Left ventricle myocardium superior (tissue), 1 donor: ENCODE measurements at regions not wholly inside any gene's neighbourhood (a gene's known extent, or its start where the extent isn't known, plus 50 kb on each side); places are given as distances from the start of the nearest gene placed in this dataset.
"Not testable (repeated sequence)": the region's sequence is repeated elsewhere in the genome, so short reads cannot be mapped to it uniquely, and the experiment has no call there.

Experiments used
- ATAC-seq: fragments of 200-7000 bp; cut with Tn5 transposase; one replicate; pipeline ENCODE4 v1.9.1; 2020; ENCODE audit warnings: mild to moderate bottlenecking, moderate library complexity
- DNase-seq: peaks from one replicate; pipeline ENCODE4 v3.0.0-alpha.2; 2020
- intact Hi-C: fragments of 100-400 bp; cut with micrococcal nuclease; formaldehyde crosslinking; loops from one replicate; pipeline ENCODE4 v1.11.0; 2022
- donor health status: DM: no; HTN: yes; CAD: no; lungs with severe emphysema.

DNA sequence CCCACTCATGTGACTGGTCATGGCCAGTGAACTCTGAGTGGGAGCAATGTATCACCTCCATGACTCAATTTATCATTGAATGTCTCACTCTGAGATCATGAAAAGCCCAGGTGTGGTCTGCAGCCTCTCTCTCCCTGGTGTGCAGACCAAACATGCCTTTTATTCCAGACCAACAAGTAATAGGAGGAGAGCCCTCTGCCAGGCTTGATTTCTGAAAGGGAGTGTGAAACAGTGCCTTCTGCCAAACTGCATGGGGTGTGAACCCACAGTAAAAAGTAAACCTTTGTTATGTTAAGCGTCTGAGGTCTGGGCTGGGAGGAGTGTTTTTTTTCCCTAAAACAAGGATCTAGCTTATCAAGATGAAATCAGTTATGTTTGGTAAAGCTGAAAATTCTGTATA is 601.2 kb downstream of the ADCYAP1 start:
- no peak for DNase-seq
- intact Hi-C loops: no loop called here
- ATAC-seq: no peak

GRCh38 chr18:1510542-1511179 is 606.0 kb downstream of the ADCYAP1 start:
- no peak for ATAC-seq

GRCh38 chr18:1511619-1512311 is 607.1 kb downstream of the ADCYAP1 start:
- DNase-seq (no peak), ATAC-seq (no peak)
- intact Hi-C loops: no loop called here

More at GRCh38 chr18:1510542-1511179, 606.0 kb downstream of the ADCYAP1 start:
- no peak for DNase-seq
- intact Hi-C loops: no loop called here

DNA sequence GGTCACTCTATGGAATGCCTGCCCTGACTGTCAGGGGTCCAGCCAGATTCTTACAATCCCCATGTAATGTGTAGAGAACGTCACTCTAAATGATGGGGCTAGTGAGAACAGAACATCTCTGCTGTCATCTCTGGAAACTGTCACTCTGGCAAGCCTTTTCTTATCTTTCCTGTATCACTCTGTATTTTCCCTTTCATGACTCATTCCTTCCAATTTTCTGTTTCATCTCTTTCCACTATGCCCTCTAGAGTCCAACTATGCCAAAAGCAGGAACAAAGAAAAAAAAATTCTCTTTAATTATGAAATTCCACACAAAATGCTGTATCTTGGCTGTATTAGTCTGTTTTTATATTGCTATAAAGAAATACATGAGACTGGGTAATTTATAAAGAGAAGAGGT is 608.8 kb downstream of the ADCYAP1 start:
- ATAC-seq: no peak
- no peak for DNase-seq
- intact Hi-C loops: no loop called here

- DNase-seq, ATAC-seq, intact Hi-C loops: not testable (repeated sequence)
Observed at GRCh38 chr18:1521588-1522248, 617.0 kb downstream of the ADCYAP1 start.

GRCh38 chr18:1522249-1522615 is 617.6 kb downstream of the ADCYAP1 start:
- intact Hi-C loops: no loop called here
- ATAC-seq: no peak
- DNase-seq: no peak

DNA sequence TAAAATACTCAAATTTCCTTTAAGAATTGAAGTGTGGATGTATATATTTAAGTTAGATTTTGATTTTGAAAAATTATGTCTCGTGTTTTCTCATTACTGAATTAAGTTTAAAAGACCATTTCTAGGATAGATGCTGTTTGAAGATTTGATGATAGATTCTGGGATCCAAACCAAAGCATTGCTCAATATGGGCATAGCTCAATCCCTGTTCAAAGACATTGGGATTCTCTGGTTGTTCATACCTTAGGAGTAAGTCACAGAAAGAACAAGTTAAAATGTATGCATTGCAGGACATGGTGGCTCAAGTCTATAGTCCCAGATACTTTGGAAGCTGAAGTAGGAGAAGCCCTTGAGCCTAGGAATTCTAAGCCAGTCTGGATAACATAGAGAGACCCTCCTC is 622.3 kb downstream of the ADCYAP1 start:
- intact Hi-C loops: no loop called here
- DNase-seq (no peak), ATAC-seq (no peak)

DNA sequence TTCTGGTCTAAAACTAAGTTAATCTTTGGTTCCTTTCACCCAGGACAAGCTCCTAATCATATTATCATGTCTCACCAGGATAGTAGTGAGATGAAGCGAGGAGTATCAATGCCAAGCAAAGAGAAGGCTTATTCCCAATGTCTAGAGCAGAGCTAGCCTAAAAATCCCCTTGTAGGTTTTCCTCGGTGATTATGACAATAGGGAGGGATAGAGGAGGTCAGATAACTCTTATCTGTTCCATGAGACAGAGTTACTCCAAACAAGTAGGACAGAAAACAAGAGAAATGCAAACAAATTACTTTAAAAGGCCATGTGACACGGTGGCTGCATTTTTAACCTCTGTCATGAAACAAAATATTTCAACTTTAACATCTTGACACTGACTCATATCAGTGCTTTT is 623.1 kb downstream of the ADCYAP1 start:
- DNase-seq: no peak
- ATAC-seq: no peak
- intact Hi-C loops: no loop called here

DNA sequence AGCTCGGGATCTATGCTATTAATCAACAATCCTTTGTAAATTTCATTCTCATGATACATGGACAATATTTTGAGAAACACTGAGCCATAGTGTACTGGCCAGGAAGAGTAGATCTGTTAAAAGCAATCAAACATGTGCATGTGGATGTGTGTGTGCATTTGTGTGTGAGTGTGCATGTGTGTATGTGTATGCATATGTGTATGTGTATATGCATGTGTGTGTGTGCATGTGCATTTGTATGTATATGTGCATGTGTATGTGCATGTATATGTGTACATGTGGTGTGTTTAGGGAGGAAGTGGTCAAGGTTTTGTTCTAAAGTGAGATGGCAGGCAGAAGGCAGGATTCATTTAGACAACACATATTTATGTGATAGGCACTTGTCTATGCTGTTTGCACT is 623.8 kb downstream of the ADCYAP1 start:
- DNase-seq (no peak), ATAC-seq (no peak)
- intact Hi-C loops: no loop called here

DNA sequence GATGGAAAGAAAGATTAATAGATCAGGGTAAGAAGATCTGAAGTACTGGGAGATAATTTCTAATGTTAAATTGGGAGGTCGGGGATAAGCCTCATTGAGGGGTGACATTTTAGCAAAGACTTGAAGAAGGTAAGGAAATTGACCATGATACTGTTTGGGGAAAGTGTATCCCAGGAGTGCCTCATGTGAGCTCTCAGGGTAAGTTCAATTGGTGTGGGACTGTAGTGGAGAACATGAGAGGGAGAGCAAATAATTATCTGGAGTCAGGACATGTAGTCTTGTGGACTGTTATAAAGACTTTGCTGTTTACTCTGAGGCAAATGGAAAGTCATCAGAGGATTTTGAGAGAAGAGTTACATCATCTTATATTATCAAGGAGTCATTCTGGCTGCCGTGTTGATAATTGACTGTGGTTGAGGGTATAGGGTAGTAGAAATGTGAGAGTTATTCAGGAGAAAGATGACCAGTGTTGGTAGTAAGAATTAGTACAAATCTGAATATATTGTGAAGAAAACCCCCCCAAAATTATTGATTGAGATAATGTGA is 624.4 kb downstream of the ADCYAP1 start:
- intact Hi-C loops: no loop called here
- no peak for ATAC-seq

DNA sequence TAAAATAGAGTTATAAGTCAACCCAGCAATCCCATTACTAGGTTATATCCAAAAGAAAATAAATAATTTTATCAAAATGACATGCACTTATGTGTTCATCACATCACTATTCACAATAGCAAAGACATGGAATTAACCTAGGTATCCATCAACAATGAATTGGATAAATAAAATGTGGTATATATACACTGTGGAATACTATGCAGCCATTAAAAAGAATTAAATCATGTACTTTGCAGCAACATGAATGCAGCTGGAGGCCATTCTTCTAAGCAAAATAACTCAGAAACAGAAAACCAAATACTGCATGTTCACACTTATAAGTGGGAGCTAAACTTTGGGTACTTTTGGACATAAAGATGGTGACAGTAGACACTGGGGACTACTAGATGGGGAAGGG is 626.0 kb downstream of the ADCYAP1 start:
- intact Hi-C loops: no loop called here
- no peak for DNase-seq
- no peak for ATAC-seq

More for the DNA sequence above, 624.4 kb downstream of the ADCYAP1 start:
- no peak for DNase-seq

DNA sequence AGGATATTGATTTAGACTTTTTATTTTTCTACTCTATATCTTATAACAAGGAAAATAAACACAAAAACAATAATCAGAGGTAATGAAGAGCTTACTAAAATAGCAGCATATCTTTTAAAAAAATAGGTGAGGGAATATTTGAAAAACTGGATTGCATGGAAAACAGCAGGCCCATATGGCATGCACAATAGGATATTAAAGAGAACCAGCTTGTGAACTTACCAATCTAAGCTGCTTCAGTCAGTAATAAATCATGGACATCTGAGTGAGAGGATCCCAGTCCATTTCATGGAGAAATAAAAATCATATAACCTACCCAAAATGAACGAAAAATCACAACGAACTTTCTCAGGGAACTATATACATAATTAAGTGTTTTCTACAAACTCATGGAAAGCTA is 634.6 kb downstream of the ADCYAP1 start:
- intact Hi-C loops: no loop called here
- ATAC-seq: no peak
- no peak for DNase-seq

- intact Hi-C loops: no loop called here
- ATAC-seq (no peak), DNase-seq (no peak)
Observed at GRCh38 chr18:1541478-1541877, 636.8 kb downstream of the ADCYAP1 start.

- intact Hi-C loops: no loop called here
- no peak for ATAC-seq
- DNase-seq: no peak
Observed at GRCh38 chr18:1542230-1542774, 637.6 kb downstream of the ADCYAP1 start.

- intact Hi-C loops: no loop called here
- DNase-seq: no peak
- ATAC-seq: no peak
Observed at GRCh38 chr18:1544016-1544415, 639.3 kb downstream of the ADCYAP1 start.

GRCh38 chr18:1557711-1558110 is 653.0 kb downstream of the ADCYAP1 start:
- DNase-seq, ATAC-seq, intact Hi-C loops: not testable (repeated sequence)

- no peak for DNase-seq
- intact Hi-C loops: no loop called here
- ATAC-seq: no peak
Observed at GRCh38 chr18:1559563-1559962, 654.9 kb downstream of the ADCYAP1 start.

- intact Hi-C loops: no loop called here
- ATAC-seq (no peak), DNase-seq (no peak)
Observed at GRCh38 chr18:1564793-1565192, 660.1 kb downstream of the ADCYAP1 start.

DNA sequence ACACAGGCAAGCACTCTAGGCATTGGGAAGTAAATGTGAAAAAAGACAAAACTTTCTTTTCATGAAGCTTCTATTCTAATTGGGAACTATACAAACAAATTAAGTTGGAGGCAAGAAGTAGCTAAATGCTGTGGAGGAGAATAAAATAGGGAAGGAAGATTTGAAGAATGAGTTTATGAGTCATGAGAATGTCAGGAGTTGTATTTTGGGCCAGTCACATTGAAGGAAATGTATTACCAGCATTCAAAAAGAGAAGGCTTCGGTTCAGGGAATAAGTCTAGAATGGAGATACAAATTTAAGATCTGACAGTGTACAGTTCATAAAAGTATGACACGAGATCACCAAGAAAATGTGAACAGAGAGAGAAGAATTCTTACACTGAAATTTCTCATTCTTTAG is 666.5 kb downstream of the ADCYAP1 start:
- DNase-seq (no peak), ATAC-seq (no peak)
- intact Hi-C loops: no loop called here

- intact Hi-C loops: no loop called here
- ATAC-seq: no peak
Observed at GRCh38 chr18:1573732-1574131, 669.1 kb downstream of the ADCYAP1 start.

More at GRCh38 chr18:1573732-1574131, 669.1 kb downstream of the ADCYAP1 start:
- DNase-seq: no peak
